Mucosa of stomach (tissue), 1 donor: ENCODE measurements at regions not wholly inside any gene's neighbourhood (a gene's known extent, or its start where the extent isn't known, plus 50 kb on each side); places are given as distances from the start of the nearest gene placed in this dataset.

Experiments used
- H3K27me3 ChIP-seq: one replicate; pipeline ENCODE4 v1.7.0; 2013; ENCODE audit warnings: mild to moderate bottlenecking, low read length; ENCODE audit not compliant: control insufficient read depth, insufficient read depth
- H3K36me3 ChIP-seq: one replicate; pipeline ENCODE4 v1.7.0; 2013; ENCODE audit warnings: low read length; ENCODE audit not compliant: control insufficient read depth, insufficient read depth
- H3K4me1 ChIP-seq: one replicate; pipeline ENCODE4 v1.7.0; 2013; ENCODE audit warnings: mild to moderate bottlenecking, low read length; ENCODE audit not compliant: control insufficient read depth, insufficient read depth
- H3K4me3 ChIP-seq: one replicate; pipeline ENCODE4 v1.7.0; 2013; ENCODE audit warnings: low read length
- H3K9ac ChIP-seq: one replicate; pipeline ENCODE4 v1.7.0; 2013; ENCODE audit warnings: mild to moderate bottlenecking, low read length, moderate library complexity
- H3K9me3 ChIP-seq: one replicate; pipeline ENCODE4 v1.7.0; 2013; ENCODE audit warnings: mild to moderate bottlenecking, low read length, moderate library complexity; ENCODE audit not compliant: control insufficient read depth
- donor health status: Pancreatic carcinoma.

- no peaks in the 10 kb centered on the region for H3K9me3 ChIP-seq
- H3K9ac ChIP-seq, result no peak overlapping the region
- no peaks in the 10 kb centered on the region for H3K36me3 ChIP-seq
- H3K4me3 ChIP-seq, result no peak overlapping the region
- H3K27me3 ChIP-seq, result no peaks in the 10 kb centered on the region
- H3K4me1 ChIP-seq, result peaks cover under 1% of the 10 kb centered on the region
Measured at GRCh38 chr3:64360280-64360679, 135.0 kb upstream of the PRICKLE2 start.

- H3K4me1 ChIP-seq, result peaks cover 6% of the 10 kb centered on the region
- no peak overlapping the region for H3K9ac ChIP-seq
- no peaks in the 10 kb centered on the region for H3K9me3 ChIP-seq
- no peaks in the 10 kb centered on the region for H3K36me3 ChIP-seq
- H3K27me3 ChIP-seq, result no peaks in the 10 kb centered on the region
- no peak overlapping the region for H3K4me3 ChIP-seq
Measured at GRCh38 chr3:64359735-64360134, 134.5 kb upstream of the PRICKLE2 start.

DNA sequence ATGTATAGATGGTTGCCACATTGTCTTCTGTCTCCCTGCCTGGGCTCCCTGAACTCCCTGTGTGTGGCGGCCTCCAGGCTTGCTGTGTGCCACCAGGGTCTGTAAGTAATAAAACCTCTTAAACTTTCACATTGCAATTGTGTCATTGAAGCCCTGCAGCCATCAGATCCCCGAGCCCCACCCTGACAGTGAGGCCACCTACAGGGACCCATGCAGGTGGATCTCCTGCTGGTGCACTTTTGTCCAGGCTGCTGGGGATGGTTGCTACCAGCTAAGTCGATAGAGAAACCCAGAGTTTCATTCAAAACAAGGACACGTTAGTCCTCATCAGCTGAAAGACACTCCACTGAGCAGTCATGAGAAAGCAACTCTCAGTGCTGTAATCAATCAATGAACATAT, 133.6 kb upstream of the PRICKLE2 start:
- H3K9me3 ChIP-seq, result no peaks in the 10 kb centered on the region
- H3K4me1 ChIP-seq, result peaks cover 7% of the 10 kb centered on the region

DNA sequence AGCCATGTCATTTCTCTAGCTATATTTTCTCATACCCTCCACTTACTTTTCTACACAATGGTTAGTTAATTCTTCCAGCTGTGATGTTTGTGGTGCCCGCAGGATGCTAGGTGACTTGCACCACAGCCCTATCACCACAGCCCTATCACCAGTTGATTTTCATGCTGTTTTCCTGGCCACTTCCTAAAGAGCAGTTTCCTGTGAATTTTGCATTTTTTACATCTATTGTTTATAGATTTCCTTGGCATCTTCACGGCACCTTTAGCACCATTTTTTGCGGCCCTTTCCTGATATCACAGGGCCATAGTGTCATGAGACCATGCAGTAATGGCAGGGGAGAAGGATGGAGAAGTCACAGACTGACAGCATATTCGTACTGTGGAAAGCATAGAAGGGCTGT, 132.9 kb upstream of the PRICKLE2 start:
- H3K4me3 ChIP-seq, result no peak overlapping the region
- H3K36me3 ChIP-seq, result no peaks in the 10 kb centered on the region
- no peaks in the 10 kb centered on the region for H3K27me3 ChIP-seq
- no peaks in the 10 kb centered on the region for H3K9me3 ChIP-seq
- peaks cover 7% of the 10 kb centered on the region for H3K4me1 ChIP-seq
- H3K9ac ChIP-seq, result no peak overlapping the region

More for the DNA sequence above, 133.6 kb upstream of the PRICKLE2 start:
- Histone ChIP-seq H3K4me3 (no peak overlapping the region), H3K9ac (no peak overlapping the region), H3K36me3 (no peaks in the 10 kb centered on the region), H3K27me3 (no peaks in the 10 kb centered on the region)

DNA sequence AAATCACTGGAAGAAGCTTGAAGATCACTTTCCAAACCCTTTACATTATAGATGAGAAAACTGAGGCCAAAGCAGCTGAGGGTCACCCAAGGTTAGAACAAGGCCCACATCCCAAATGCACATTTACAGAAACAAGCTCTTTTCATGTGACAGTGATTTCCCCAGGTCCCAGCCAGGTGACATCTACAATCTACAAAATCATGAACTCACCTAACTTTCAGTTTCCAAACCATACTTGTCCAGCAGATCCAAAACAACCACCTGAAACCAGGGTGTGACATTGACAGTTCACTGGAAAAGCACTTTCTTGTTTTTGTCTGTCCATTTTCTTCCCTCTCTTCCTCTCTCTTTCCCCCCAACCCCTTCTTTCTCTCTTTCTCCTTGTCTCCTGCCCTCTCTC, 132.2 kb upstream of the PRICKLE2 start:
- Histone ChIP-seq H3K27me3 (no peaks in the 10 kb centered on the region), H3K4me3 (no peak overlapping the region), H3K9ac (no peak overlapping the region), H3K9me3 (no peaks in the 10 kb centered on the region), H3K36me3 (no peaks in the 10 kb centered on the region), H3K4me1 (peaks cover 9% of the 10 kb centered on the region)

DNA sequence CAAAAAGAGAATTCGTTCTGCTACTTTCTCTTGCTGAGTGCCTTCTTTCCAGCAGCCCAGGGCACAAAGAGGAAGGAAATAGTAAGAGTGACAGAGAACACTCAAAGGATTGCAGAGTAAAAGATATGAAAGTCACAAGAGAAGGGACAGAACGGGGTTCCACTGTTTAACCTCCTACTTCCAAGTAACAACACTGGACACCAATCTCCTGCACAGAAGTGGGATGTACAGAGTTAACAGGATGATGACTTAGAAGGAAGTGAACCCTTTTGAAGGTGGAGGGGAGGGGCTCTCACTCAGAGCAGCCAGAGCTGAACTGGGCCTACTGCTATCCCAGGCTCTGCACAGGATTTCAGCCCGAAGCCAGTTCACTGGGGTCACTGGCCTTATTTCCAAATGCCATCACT, 130.1 kb upstream of the PRICKLE2 start:
- Histone ChIP-seq H3K27me3 (no peaks in the 10 kb centered on the region), H3K9me3 (no peaks in the 10 kb centered on the region), H3K4me1 (peaks cover 14% of the 10 kb centered on the region), H3K36me3 (no peaks in the 10 kb centered on the region), H3K9ac (no peak overlapping the region), H3K4me3 (no peak overlapping the region)

- no peaks in the 10 kb centered on the region for H3K27me3 ChIP-seq
- peaks cover 14% of the 10 kb centered on the region for H3K4me1 ChIP-seq
- no peaks in the 10 kb centered on the region for H3K9me3 ChIP-seq
- no peak overlapping the region for H3K4me3 ChIP-seq
- no peak overlapping the region for H3K9ac ChIP-seq
- no peaks in the 10 kb centered on the region for H3K36me3 ChIP-seq
Measured at GRCh38 chr3:64354956-64355355, 129.7 kb upstream of the PRICKLE2 start.

DNA sequence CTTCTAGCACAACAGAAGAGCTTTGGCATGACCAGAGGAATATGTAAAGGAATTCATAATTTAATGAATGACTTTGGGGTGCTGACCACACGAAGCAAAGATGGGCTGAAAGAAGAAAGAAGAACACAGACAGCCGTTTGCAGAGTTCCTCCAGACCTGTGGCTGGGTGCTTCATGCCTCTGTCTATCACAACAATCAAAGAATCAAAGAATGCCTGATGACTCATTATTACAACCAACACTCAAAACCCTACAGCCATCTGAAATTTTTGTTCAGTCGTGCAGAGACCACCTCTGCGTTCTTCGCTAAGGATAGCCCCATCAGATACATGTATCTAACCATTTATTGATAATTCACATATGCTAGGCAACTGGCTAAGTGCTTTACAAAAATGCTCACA, 129.0 kb upstream of the PRICKLE2 start:
- H3K27me3 ChIP-seq, result no peaks in the 10 kb centered on the region
- H3K4me3 ChIP-seq, result no peak overlapping the region
- H3K36me3 ChIP-seq, result no peaks in the 10 kb centered on the region
- H3K9me3 ChIP-seq, result no peaks in the 10 kb centered on the region
- peaks cover 14% of the 10 kb centered on the region for H3K4me1 ChIP-seq
- H3K9ac ChIP-seq, result no peak overlapping the region

GRCh38 chr3:64353226-64353625, 128.0 kb upstream of the PRICKLE2 start:
- H3K36me3 ChIP-seq, result no peaks in the 10 kb centered on the region
- no peaks in the 10 kb centered on the region for H3K27me3 ChIP-seq
- no peak overlapping the region for H3K4me3 ChIP-seq
- peaks cover 14% of the 10 kb centered on the region for H3K4me1 ChIP-seq
- peak overlapping the region; percentile 26 for H3K9ac ChIP-seq
- H3K9me3 ChIP-seq, result no peaks in the 10 kb centered on the region

- H3K4me3 ChIP-seq, result no peak overlapping the region
- H3K27me3 ChIP-seq, result no peaks in the 10 kb centered on the region
- no peaks in the 10 kb centered on the region for H3K9me3 ChIP-seq
- H3K36me3 ChIP-seq, result no peaks in the 10 kb centered on the region
- no peak overlapping the region for H3K9ac ChIP-seq
- peaks cover 14% of the 10 kb centered on the region for H3K4me1 ChIP-seq
Measured at GRCh38 chr3:64352639-64352992, 127.3 kb upstream of the PRICKLE2 start.

GRCh38 chr3:64351713-64352638, 126.7 kb upstream of the PRICKLE2 start:
- no peaks in the 10 kb centered on the region for H3K36me3 ChIP-seq
- H3K4me3 ChIP-seq, result no peak overlapping the region
- no peak overlapping the region for H3K9ac ChIP-seq
- peaks cover 14% of the 10 kb centered on the region for H3K4me1 ChIP-seq
- no peaks in the 10 kb centered on the region for H3K9me3 ChIP-seq
- no peaks in the 10 kb centered on the region for H3K27me3 ChIP-seq

- H3K4me1 ChIP-seq, result peaks cover 19% of the 10 kb centered on the region
- no peaks in the 10 kb centered on the region for H3K27me3 ChIP-seq
- H3K4me3 ChIP-seq, result no peak overlapping the region
- H3K36me3 ChIP-seq, result no peaks in the 10 kb centered on the region
- H3K9me3 ChIP-seq, result no peaks in the 10 kb centered on the region
- H3K9ac ChIP-seq, result no peak overlapping the region
Measured at GRCh38 chr3:64349551-64349950, 124.3 kb upstream of the PRICKLE2 start.
